ENCODE measurements at regions not wholly inside any gene's neighbourhood (a gene's known extent, or its start where the extent isn't known, plus 50 kb on each side); places are given as distances from the start of the nearest gene placed in this dataset.

DNA sequence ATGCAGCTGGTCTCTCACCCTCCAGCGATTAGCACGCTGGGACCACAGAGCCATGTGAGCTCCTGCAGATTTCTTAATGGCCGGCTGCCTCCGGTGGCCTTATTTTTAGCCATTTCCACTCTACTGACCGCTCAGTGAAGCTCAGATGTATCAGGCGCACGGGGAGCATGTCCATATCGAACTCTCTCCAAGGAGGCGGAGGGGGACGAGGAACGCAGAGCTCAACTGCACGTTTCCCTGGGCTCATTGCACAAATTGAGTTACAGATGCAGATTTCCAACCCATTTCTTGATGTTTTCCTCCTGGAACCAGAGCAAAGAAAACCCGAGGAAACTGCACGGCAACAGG is 207.1 kb downstream of the CTTN start:
- Histone ChIP-seq H3K27ac (replicated peaks; ENCODE audit: low read length) (no peak overlapping the region), H3K4me2 (ENCODE audit: insufficient read depth, low read length, poor library complexity, severe bottlenecking) (no peak overlapping the region), H3K9me3 (replicated peaks in 1 of 2; ENCODE audit: control insufficient read depth in 2 of 2, insufficient read depth in 1 of 2, low read depth in 1 of 2, low read length in 2 of 2) (no peaks in the 10 kb centered on the region), H3K4ac (ENCODE audit: low read length) (no peak overlapping the region), H2AK5ac (ENCODE audit: low read depth, low read length) (peak overlapping the region; percentile 66), H2AFZ (ENCODE audit: low read length) (no peak overlapping the region), H3K4me3 (ENCODE audit: low read length in 2 of 2) (no peak overlapping the region), H2BK120ac (ENCODE audit: low read depth, low read length) (no peak overlapping the region), H3K4me1 (ENCODE audit: control insufficient read depth in 2 of 2, insufficient read depth in 1 of 2, low read depth in 1 of 2, low read length in 2 of 2) (peaks cover 17 to 18% of the 10 kb centered on the region in 2 donors), H4K8ac (ENCODE audit: low read depth, low read length) (no peak overlapping the region), H3K27me3 (ENCODE audit: control insufficient read depth in 3 of 3, insufficient read depth in 3 of 3, low read depth in 1 of 3, low read length in 3 of 3) (no peaks in the 10 kb centered on the region), H3K23ac (ENCODE audit: low read depth, low read length, poor library complexity) (no peak overlapping the region), H3K79me1 (ENCODE audit: low read depth, low read length) (peaks cover 2% of the 10 kb centered on the region), H3K36me3 (replicated peaks in 1 of 2; ENCODE audit: control insufficient read depth in 2 of 2, insufficient read depth in 2 of 2, low read length in 2 of 2) (no peaks in the 10 kb centered on the region), H2BK15ac (ENCODE audit: low read length) (peak overlapping the region; percentile 45), H2BK5ac (ENCODE audit: low read length) (peak overlapping the region; percentile 5), H2BK12ac (ENCODE audit: low read length) (no peak overlapping the region), H3K14ac (ENCODE audit: low read length) (no peak overlapping the region), H4K91ac (ENCODE audit: low read depth, low read length, poor library complexity) (peak overlapping the region; percentile 31), H3K9ac (ENCODE audit: low read depth, low read length, poor library complexity) (no peak overlapping the region), H3K18ac (ENCODE audit: low read length) (peak overlapping the region; percentile 3)
- DNase-seq (ENCODE audit: low spot score) = no peak
- no CpG with 5 or more reads among the region's 14 CpGs for WGBS, 2 donors (ENCODE audit: extremely low coverage in 2 of 2, insufficient read length in 2 of 2, insufficient replicate concordance in 1 of 2)

DNA sequence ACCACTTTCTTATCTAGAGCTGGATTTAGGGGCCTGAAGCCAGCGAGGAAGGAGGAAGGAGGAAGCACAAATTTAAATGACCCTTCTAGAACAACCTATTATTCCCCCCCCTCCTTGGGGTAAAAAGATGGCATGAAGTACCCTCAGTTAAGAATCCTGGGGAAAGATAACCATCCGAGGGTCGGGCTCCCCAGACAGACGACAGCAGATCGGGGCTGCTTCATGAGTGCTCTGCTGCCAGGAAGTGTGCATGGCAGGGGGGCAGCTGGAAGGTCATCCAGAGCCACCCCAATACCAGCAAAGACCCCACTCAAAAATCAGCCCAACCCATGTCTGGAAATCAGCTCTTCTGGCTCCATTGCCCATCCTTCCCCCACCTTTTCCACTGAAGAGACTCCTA is 207.5 kb downstream of the CTTN start:
- H2BK12ac ChIP-seq (ENCODE audit: low read length) = no peak overlapping the region
- H2AK5ac ChIP-seq (ENCODE audit: low read depth, low read length) = peak overlapping the region; percentile 66
- no peaks in the 10 kb centered on the region for H3K9me3 ChIP-seq (replicated peaks in 1 of 2; ENCODE audit: control insufficient read depth in 2 of 2, insufficient read depth in 1 of 2, low read depth in 1 of 2, low read length in 2 of 2)
- H2BK120ac ChIP-seq (ENCODE audit: low read depth, low read length) = no peak overlapping the region
- peaks cover 18 to 20% of the 10 kb centered on the region in 2 donors for H3K4me1 ChIP-seq (ENCODE audit: control insufficient read depth in 2 of 2, insufficient read depth in 1 of 2, low read depth in 1 of 2, low read length in 2 of 2)
- no peak overlapping the region for H3K9ac ChIP-seq (ENCODE audit: low read depth, low read length, poor library complexity)
- H3K4me3 ChIP-seq (ENCODE audit: low read length in 2 of 2) = no peak overlapping the region
- no peaks in the 10 kb centered on the region for H3K27me3 ChIP-seq (ENCODE audit: control insufficient read depth in 3 of 3, insufficient read depth in 3 of 3, low read depth in 1 of 3, low read length in 3 of 3)
- no peak overlapping the region for H4K8ac ChIP-seq (ENCODE audit: low read depth, low read length)
- H3K4ac ChIP-seq (ENCODE audit: low read length) = no peak overlapping the region
- no peak overlapping the region for H4K91ac ChIP-seq (ENCODE audit: low read depth, low read length, poor library complexity)
- H3K14ac ChIP-seq (ENCODE audit: low read length) = no peak overlapping the region
- WGBS, 2 donors (ENCODE audit: extremely low coverage in 2 of 2, insufficient read length in 2 of 2, insufficient replicate concordance in 1 of 2) = no CpG with 5 or more reads among the region's 5 CpGs
- H3K79me1 ChIP-seq (ENCODE audit: low read depth, low read length) = peaks cover 2% of the 10 kb centered on the region
- no peak overlapping the region for H2AFZ ChIP-seq (ENCODE audit: low read length)
- no peak overlapping the region for H3K23ac ChIP-seq (ENCODE audit: low read depth, low read length, poor library complexity)
- no peak overlapping the region for H2BK15ac ChIP-seq (ENCODE audit: low read length)
- H3K18ac ChIP-seq (ENCODE audit: low read length) = no peak overlapping the region
- no peak overlapping the region for H3K4me2 ChIP-seq (ENCODE audit: insufficient read depth, low read length, poor library complexity, severe bottlenecking)
- no peak overlapping the region for H3K27ac ChIP-seq (replicated peaks; ENCODE audit: low read length)
- DNase-seq (ENCODE audit: low spot score) = no peak
- H2BK5ac ChIP-seq (ENCODE audit: low read length) = peak overlapping the region; percentile 5
- no peaks in the 10 kb centered on the region for H3K36me3 ChIP-seq (replicated peaks in 1 of 2; ENCODE audit: control insufficient read depth in 2 of 2, insufficient read depth in 2 of 2, low read length in 2 of 2)

DNA sequence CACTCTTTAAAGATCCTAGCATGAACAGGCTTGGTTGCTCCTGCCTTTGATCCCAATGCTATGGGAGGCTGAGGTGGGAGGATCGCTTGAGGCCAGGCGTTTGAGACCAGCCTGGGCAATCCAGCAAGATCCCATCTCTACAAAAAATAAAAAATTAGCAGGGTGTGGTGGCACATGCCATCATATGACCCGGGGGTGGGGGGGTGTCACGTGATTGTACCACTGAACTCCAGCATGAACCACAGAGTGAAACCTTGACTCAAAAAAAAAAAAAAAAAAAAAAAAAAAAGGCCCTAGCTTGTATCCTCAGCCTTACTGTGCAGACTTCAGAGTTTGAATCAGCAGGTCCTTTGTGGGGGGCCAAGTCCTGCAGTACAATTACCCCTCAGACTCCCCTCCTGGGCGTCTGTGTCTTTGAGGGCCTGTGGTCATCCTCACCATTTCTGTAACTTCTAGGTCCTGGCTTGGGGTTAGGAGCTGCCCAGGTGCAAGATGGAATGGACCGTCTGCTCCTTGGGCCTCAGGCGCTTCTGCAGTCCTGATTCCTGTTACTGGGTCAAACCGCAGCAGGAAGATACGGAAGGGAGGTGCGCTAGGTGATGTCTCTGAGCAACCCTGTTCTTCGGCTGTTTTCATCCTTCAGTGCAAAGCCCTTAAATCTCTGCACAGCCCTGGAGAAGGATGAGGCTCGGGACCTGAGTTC is 208.1 kb downstream of the CTTN start:
- WGBS, 2 donors (ENCODE audit: extremely low coverage in 2 of 2, insufficient read length in 2 of 2, insufficient replicate concordance in 1 of 2) = no CpG with 5 or more reads among the region's 12 CpGs
- H3K4me2 ChIP-seq (ENCODE audit: insufficient read depth, low read length, poor library complexity, severe bottlenecking) = no peak overlapping the region
- no peak overlapping the region for H3K23ac ChIP-seq (ENCODE audit: low read depth, low read length, poor library complexity)
- no peak overlapping the region for H4K8ac ChIP-seq (ENCODE audit: low read depth, low read length)
- no peak overlapping the region for H2BK120ac ChIP-seq (ENCODE audit: low read depth, low read length)
- no peak overlapping the region for H2AK5ac ChIP-seq (ENCODE audit: low read depth, low read length)
- no peak overlapping the region for H3K9ac ChIP-seq (ENCODE audit: low read depth, low read length, poor library complexity)
- H3K79me1 ChIP-seq (ENCODE audit: low read depth, low read length) = peaks cover 2% of the 10 kb centered on the region
- H2BK12ac ChIP-seq (ENCODE audit: low read length) = no peak overlapping the region
- peaks cover 23 to 26% of the 10 kb centered on the region in 2 donors for H3K4me1 ChIP-seq (ENCODE audit: control insufficient read depth in 2 of 2, insufficient read depth in 1 of 2, low read depth in 1 of 2, low read length in 2 of 2)
- no peak overlapping the region for H3K14ac ChIP-seq (ENCODE audit: low read length)
- no peaks in the 10 kb centered on the region for H3K27me3 ChIP-seq (ENCODE audit: control insufficient read depth in 3 of 3, insufficient read depth in 3 of 3, low read depth in 1 of 3, low read length in 3 of 3)
- H3K9me3 ChIP-seq (replicated peaks in 1 of 2; ENCODE audit: control insufficient read depth in 2 of 2, insufficient read depth in 1 of 2, low read depth in 1 of 2, low read length in 2 of 2) = no peaks in the 10 kb centered on the region
- no peak overlapping the region for H2AFZ ChIP-seq (ENCODE audit: low read length)
- H2BK5ac ChIP-seq (ENCODE audit: low read length) = no peak overlapping the region
- no peak overlapping the region for H3K27ac ChIP-seq (replicated peaks; ENCODE audit: low read length)
- no peak overlapping the region for H3K4me3 ChIP-seq (ENCODE audit: low read length in 2 of 2)
- no peak overlapping the region for H3K4ac ChIP-seq (ENCODE audit: low read length)
- H2BK15ac ChIP-seq (ENCODE audit: low read length) = no peak overlapping the region
- no peak for DNase-seq (ENCODE audit: low spot score)
- no peak overlapping the region for H3K18ac ChIP-seq (ENCODE audit: low read length)
- H4K91ac ChIP-seq (ENCODE audit: low read depth, low read length, poor library complexity) = no peak overlapping the region
- H3K36me3 ChIP-seq (replicated peaks in 1 of 2; ENCODE audit: control insufficient read depth in 2 of 2, insufficient read depth in 2 of 2, low read length in 2 of 2) = no peaks in the 10 kb centered on the region

- Histone ChIP-seq H2BK15ac (ENCODE audit: low read length) (peak overlapping the region; percentile 5), H3K27me3 (ENCODE audit: control insufficient read depth in 3 of 3, insufficient read depth in 3 of 3, low read depth in 1 of 3, low read length in 3 of 3) (no peaks in the 10 kb centered on the region), H2BK120ac (ENCODE audit: low read depth, low read length) (no peak overlapping the region), H3K9me3 (replicated peaks in 1 of 2; ENCODE audit: control insufficient read depth in 2 of 2, insufficient read depth in 1 of 2, low read depth in 1 of 2, low read length in 2 of 2) (no peaks in the 10 kb centered on the region), H2BK12ac (ENCODE audit: low read length) (no peak overlapping the region), H3K4me2 (ENCODE audit: insufficient read depth, low read length, poor library complexity, severe bottlenecking) (no peak overlapping the region), H3K4me3 (ENCODE audit: low read length in 2 of 2) (no peak overlapping the region), H3K27ac (replicated peaks; ENCODE audit: low read length) (no peak overlapping the region), H2AK5ac (ENCODE audit: low read depth, low read length) (peak overlapping the region; percentile 92), H3K36me3 (replicated peaks in 1 of 2; ENCODE audit: control insufficient read depth in 2 of 2, insufficient read depth in 2 of 2, low read length in 2 of 2) (no peaks in the 10 kb centered on the region), H4K91ac (ENCODE audit: low read depth, low read length, poor library complexity) (no peak overlapping the region), H3K4me1 (ENCODE audit: control insufficient read depth in 2 of 2, insufficient read depth in 1 of 2, low read depth in 1 of 2, low read length in 2 of 2) (peaks cover 23 to 28% of the 10 kb centered on the region in 2 donors), H4K8ac (ENCODE audit: low read depth, low read length) (no peak overlapping the region), H3K9ac (ENCODE audit: low read depth, low read length, poor library complexity) (no peak overlapping the region), H3K23ac (ENCODE audit: low read depth, low read length, poor library complexity) (no peak overlapping the region), H3K79me1 (ENCODE audit: low read depth, low read length) (no peaks in the 10 kb centered on the region), H2AFZ (ENCODE audit: low read length) (no peak overlapping the region), H2BK5ac (ENCODE audit: low read length) (no peak overlapping the region), H3K14ac (ENCODE audit: low read length) (no peak overlapping the region), H3K18ac (ENCODE audit: low read length) (peak overlapping the region; percentile 63), H3K4ac (ENCODE audit: low read length) (no peak overlapping the region)
- no peak for DNase-seq (ENCODE audit: low spot score)
- WGBS, 2 donors (ENCODE audit: extremely low coverage in 2 of 2, insufficient read length in 2 of 2, insufficient replicate concordance in 1 of 2) = no CpG with 5 or more reads among the region's 10 CpGs
Measured at GRCh38 chr11:70606951-70607330, 208.6 kb downstream of the CTTN start.
